ENCODE measurements at regions not wholly inside any gene's neighbourhood (a gene's known extent, or its start where the extent isn't known, plus 50 kb on each side); places are given as distances from the start of the nearest gene placed in this dataset.

DNA sequence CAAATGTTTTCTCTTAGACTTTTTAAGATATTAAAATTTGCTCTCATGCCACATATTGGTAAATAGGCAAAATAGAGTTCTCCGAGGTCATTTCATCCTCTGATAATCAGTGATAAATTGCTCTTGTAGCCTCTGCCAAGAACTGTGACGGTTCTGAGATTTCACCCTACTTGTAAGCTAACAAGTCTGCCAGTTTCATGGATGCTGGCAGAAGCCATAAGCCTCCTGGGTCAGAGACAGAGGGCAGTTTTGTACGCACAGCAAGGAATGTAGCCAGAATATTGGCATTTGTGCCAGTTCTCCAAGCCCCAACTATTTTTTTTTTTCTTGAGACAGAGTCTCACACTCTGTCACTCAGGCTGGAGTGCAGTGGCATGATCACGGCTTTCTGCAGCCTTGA is 945.0 kb upstream of the WWC1 start:
- Histone ChIP-seq H2AK5ac (ENCODE audit: low read length, severe bottlenecking) (no peak overlapping the region), H3K4me3 (ENCODE audit: insufficient read depth in 1 of 2, low read depth in 1 of 2, low read length in 2 of 2) (no peak overlapping the region), H2BK12ac (ENCODE audit: low read length in 2 of 2) (no peak overlapping the region), H3K4me1 (ENCODE audit: control insufficient read depth, insufficient read depth, low read depth, low read length) (no peaks in the 10 kb centered on the region), H3K4ac (ENCODE audit: low read depth in 1 of 2, low read length in 2 of 2) (no peak overlapping the region), H3K14ac (ENCODE audit: low read length in 2 of 2) (no peak overlapping the region), H3K9me3 (ENCODE audit: control insufficient read depth, low read length) (no peaks in the 10 kb centered on the region), H3K36me3 (ENCODE audit: control insufficient read depth in 1 of 2, insufficient read depth in 2 of 2, low read depth in 1 of 2, low read length in 2 of 2) (no peaks in the 10 kb centered on the region), H2BK5ac (ENCODE audit: low read depth, low read length, poor library complexity, severe bottlenecking) (no peak overlapping the region), H3K23ac (ENCODE audit: low read length in 2 of 2) (no peak overlapping the region), H3K27ac (ENCODE audit: low read length, poor library complexity, severe bottlenecking) (no peak overlapping the region), H4K8ac (ENCODE audit: low read length) (no peak overlapping the region), H3K4me2 (ENCODE audit: low read length, poor library complexity, severe bottlenecking) (no peak overlapping the region), H3K18ac (ENCODE audit: low read depth in 1 of 2, low read length in 2 of 2) (no peak overlapping the region), H2AFZ (ENCODE audit: low read depth, low read length) (no peak overlapping the region), H3K79me1 (replicated peaks; ENCODE audit: low read length, poor library complexity, severe bottlenecking) (no peaks in the 10 kb centered on the region), H2BK120ac (ENCODE audit: low read depth, low read length) (no peak overlapping the region), H3K9ac (ENCODE audit: low read length) (no peak overlapping the region), H4K91ac (ENCODE audit: low read length) (no peak overlapping the region), H3K27me3 (ENCODE audit: control insufficient read depth in 1 of 2, insufficient read depth in 1 of 2, low read length in 2 of 2) (no peaks in the 10 kb centered on the region), H2BK15ac (ENCODE audit: low read depth, poor library complexity, severe bottlenecking) (no peak overlapping the region)
- DNase-seq = no peak
- WGBS = 84% methylated on average over 4 of the region's 4 CpGs

DNA sequence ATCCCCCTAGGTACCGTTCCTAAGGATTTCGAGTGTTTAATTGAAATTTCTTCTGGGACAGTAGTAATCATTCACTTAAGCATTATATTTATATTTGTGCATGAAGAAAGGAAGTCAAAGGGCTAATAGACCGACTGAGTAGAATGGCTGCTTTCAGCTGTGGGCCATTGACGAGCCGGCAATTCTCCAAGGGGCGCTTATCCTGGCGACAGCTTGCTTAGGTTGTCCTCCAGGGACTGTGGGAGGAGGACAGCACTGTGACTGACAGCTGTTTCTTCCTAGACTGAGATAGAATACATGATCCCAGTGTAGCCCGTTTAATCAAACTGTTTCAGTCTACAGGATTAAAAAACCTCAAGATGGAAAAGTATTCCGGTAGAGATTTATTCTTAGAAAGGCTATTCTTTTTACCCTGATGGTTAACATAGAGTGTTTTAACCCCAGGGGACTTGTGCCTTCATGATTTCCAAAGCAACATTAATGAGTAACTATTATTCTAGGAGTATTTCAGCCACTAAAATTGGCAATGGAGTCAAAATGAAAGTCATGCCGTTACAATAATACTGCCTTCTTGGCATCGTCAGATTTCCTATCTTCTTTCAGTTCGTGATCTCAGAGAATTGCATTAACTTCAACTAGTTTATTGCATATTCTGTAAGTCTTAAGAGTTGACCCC is 943.1 kb upstream of the WWC1 start:
- Histone ChIP-seq H2BK15ac (ENCODE audit: low read depth, poor library complexity, severe bottlenecking) (no peak overlapping the region), H3K14ac (ENCODE audit: low read length in 2 of 2) (no peak overlapping the region), H4K8ac (ENCODE audit: low read length) (no peak overlapping the region), H2BK12ac (ENCODE audit: low read length in 2 of 2) (no peak overlapping the region), H2AFZ (ENCODE audit: low read depth, low read length) (no peak overlapping the region), H2BK5ac (ENCODE audit: low read depth, low read length, poor library complexity, severe bottlenecking) (no peak overlapping the region), H3K4me1 (ENCODE audit: control insufficient read depth, insufficient read depth, low read depth, low read length) (no peaks in the 10 kb centered on the region), H3K18ac (ENCODE audit: low read depth in 1 of 2, low read length in 2 of 2) (no peak overlapping the region), H3K4ac (ENCODE audit: low read depth in 1 of 2, low read length in 2 of 2) (no peak overlapping the region), H3K9me3 (ENCODE audit: control insufficient read depth, low read length) (no peaks in the 10 kb centered on the region), H3K4me2 (ENCODE audit: low read length, poor library complexity, severe bottlenecking) (no peak overlapping the region), H3K4me3 (ENCODE audit: insufficient read depth in 1 of 2, low read depth in 1 of 2, low read length in 2 of 2) (no peak overlapping the region), H2BK120ac (ENCODE audit: low read depth, low read length) (no peak overlapping the region), H4K91ac (ENCODE audit: low read length) (no peak overlapping the region), H2AK5ac (ENCODE audit: low read length, severe bottlenecking) (no peak overlapping the region), H3K27ac (ENCODE audit: low read length, poor library complexity, severe bottlenecking) (no peak overlapping the region), H3K27me3 (ENCODE audit: control insufficient read depth in 1 of 2, insufficient read depth in 1 of 2, low read length in 2 of 2) (no peaks in the 10 kb centered on the region), H3K36me3 (ENCODE audit: control insufficient read depth in 1 of 2, insufficient read depth in 2 of 2, low read depth in 1 of 2, low read length in 2 of 2) (no peaks in the 10 kb centered on the region), H3K23ac (ENCODE audit: low read length in 2 of 2) (no peak overlapping the region), H3K79me1 (replicated peaks; ENCODE audit: low read length, poor library complexity, severe bottlenecking) (no peaks in the 10 kb centered on the region), H3K9ac (ENCODE audit: low read length) (no peak overlapping the region)
- DNase-seq = no peak
- whole genome bisulfite sequencing = 85% methylated on average over 10 of the region's 12 CpGs

DNA sequence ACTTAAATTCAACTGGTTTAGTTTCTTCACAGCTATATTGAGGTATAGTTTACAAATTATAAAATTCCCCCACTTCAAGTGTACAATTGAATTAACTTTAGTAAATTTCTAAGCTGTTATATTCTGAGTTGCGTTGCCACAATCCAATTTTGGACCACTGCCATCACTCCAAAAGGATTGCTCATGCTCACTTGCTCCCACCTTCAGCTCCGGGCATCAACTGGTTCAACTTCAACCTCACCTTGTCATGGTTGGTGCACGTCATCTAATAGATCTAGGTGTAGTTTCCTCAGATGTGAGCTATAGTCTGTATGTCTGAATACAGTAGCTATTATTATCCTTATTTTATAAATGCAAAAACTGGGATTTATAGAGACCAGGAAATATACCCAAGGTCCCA is 942.5 kb upstream of the WWC1 start:
- H2BK5ac ChIP-seq (ENCODE audit: low read depth, low read length, poor library complexity, severe bottlenecking) = no peak overlapping the region
- H2BK120ac ChIP-seq (ENCODE audit: low read depth, low read length) = no peak overlapping the region
- H2AFZ ChIP-seq (ENCODE audit: low read depth, low read length) = no peak overlapping the region
- H3K27ac ChIP-seq (ENCODE audit: low read length, poor library complexity, severe bottlenecking) = no peak overlapping the region
- H3K23ac ChIP-seq (ENCODE audit: low read length in 2 of 2) = no peak overlapping the region
- H2AK5ac ChIP-seq (ENCODE audit: low read length, severe bottlenecking) = no peak overlapping the region
- H3K4me3 ChIP-seq (ENCODE audit: insufficient read depth in 1 of 2, low read depth in 1 of 2, low read length in 2 of 2) = no peak overlapping the region
- H3K4me1 ChIP-seq (ENCODE audit: control insufficient read depth, insufficient read depth, low read depth, low read length) = no peaks in the 10 kb centered on the region
- no peaks in the 10 kb centered on the region for H3K27me3 ChIP-seq (ENCODE audit: control insufficient read depth in 1 of 2, insufficient read depth in 1 of 2, low read length in 2 of 2)
- H3K18ac ChIP-seq (ENCODE audit: low read depth in 1 of 2, low read length in 2 of 2) = no peak overlapping the region
- H2BK15ac ChIP-seq (ENCODE audit: low read depth, poor library complexity, severe bottlenecking) = no peak overlapping the region
- no peaks in the 10 kb centered on the region for H3K36me3 ChIP-seq (ENCODE audit: control insufficient read depth in 1 of 2, insufficient read depth in 2 of 2, low read depth in 1 of 2, low read length in 2 of 2)
- no peak overlapping the region for H2BK12ac ChIP-seq (ENCODE audit: low read length in 2 of 2)
- no peak overlapping the region for H3K14ac ChIP-seq (ENCODE audit: low read length in 2 of 2)
- H4K91ac ChIP-seq (ENCODE audit: low read length) = no peak overlapping the region
- H3K79me1 ChIP-seq (replicated peaks; ENCODE audit: low read length, poor library complexity, severe bottlenecking) = no peaks in the 10 kb centered on the region
- no peak overlapping the region for H3K4me2 ChIP-seq (ENCODE audit: low read length, poor library complexity, severe bottlenecking)
- H3K9ac ChIP-seq (ENCODE audit: low read length) = no peak overlapping the region
- no peak for DNase-seq
- H4K8ac ChIP-seq (ENCODE audit: low read length) = no peak overlapping the region
- 86% methylated on average over 1 of the region's 3 CpGs for WGBS
- no peak overlapping the region for H3K4ac ChIP-seq (ENCODE audit: low read depth in 1 of 2, low read length in 2 of 2)
- H3K9me3 ChIP-seq (ENCODE audit: control insufficient read depth, low read length) = peaks cover 3% of the 10 kb centered on the region

DNA sequence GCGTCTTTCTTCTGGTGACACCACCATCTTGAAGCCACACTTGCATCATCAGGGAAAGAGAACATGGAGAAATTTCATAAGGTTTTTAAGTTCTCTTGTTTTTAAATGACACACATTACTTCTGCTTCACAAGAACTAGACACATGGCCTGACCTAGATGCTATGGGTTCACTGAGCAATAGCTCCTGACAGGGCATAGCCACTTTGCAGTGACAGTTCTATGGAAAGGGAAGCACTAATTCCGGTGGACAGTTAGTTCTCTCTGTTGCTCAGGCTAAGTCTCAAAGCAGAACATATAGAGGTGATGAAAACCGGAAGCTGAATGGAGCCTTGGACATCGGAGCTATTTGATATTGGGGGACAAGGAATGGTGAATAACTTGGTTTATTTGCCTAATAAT is 940.1 kb upstream of the WWC1 start:
- H4K8ac ChIP-seq (ENCODE audit: low read length) = no peak overlapping the region
- H3K79me1 ChIP-seq (replicated peaks; ENCODE audit: low read length, poor library complexity, severe bottlenecking) = no peaks in the 10 kb centered on the region
- peaks cover 6% of the 10 kb centered on the region for H3K9me3 ChIP-seq (ENCODE audit: control insufficient read depth, low read length)
- no peak overlapping the region for H2BK120ac ChIP-seq (ENCODE audit: low read depth, low read length)
- no peak overlapping the region for H3K4me3 ChIP-seq (ENCODE audit: insufficient read depth in 1 of 2, low read depth in 1 of 2, low read length in 2 of 2)
- DNase-seq = no peak
- H3K4ac ChIP-seq (ENCODE audit: low read depth in 1 of 2, low read length in 2 of 2) = no peak overlapping the region
- no peak overlapping the region for H2BK12ac ChIP-seq (ENCODE audit: low read length in 2 of 2)
- no peaks in the 10 kb centered on the region for H3K27me3 ChIP-seq (ENCODE audit: control insufficient read depth in 1 of 2, insufficient read depth in 1 of 2, low read length in 2 of 2)
- WGBS = 96% methylated on average over 4 of the region's 4 CpGs
- no peak overlapping the region for H3K27ac ChIP-seq (ENCODE audit: low read length, poor library complexity, severe bottlenecking)
- H3K4me1 ChIP-seq (ENCODE audit: control insufficient read depth, insufficient read depth, low read depth, low read length) = no peaks in the 10 kb centered on the region
- H2BK15ac ChIP-seq (ENCODE audit: low read depth, poor library complexity, severe bottlenecking) = no peak overlapping the region
- no peak overlapping the region for H2AK5ac ChIP-seq (ENCODE audit: low read length, severe bottlenecking)
- H3K4me2 ChIP-seq (ENCODE audit: low read length, poor library complexity, severe bottlenecking) = no peak overlapping the region
- no peak overlapping the region for H3K14ac ChIP-seq (ENCODE audit: low read length in 2 of 2)
- H3K36me3 ChIP-seq (ENCODE audit: control insufficient read depth in 1 of 2, insufficient read depth in 2 of 2, low read depth in 1 of 2, low read length in 2 of 2) = no peaks in the 10 kb centered on the region
- no peak overlapping the region for H4K91ac ChIP-seq (ENCODE audit: low read length)
- no peak overlapping the region for H3K18ac ChIP-seq (ENCODE audit: low read depth in 1 of 2, low read length in 2 of 2)
- H2BK5ac ChIP-seq (ENCODE audit: low read depth, low read length, poor library complexity, severe bottlenecking) = no peak overlapping the region
- no peak overlapping the region for H3K23ac ChIP-seq (ENCODE audit: low read length in 2 of 2)
- H3K9ac ChIP-seq (ENCODE audit: low read length) = no peak overlapping the region
- no peak overlapping the region for H2AFZ ChIP-seq (ENCODE audit: low read depth, low read length)
